Endothelial cell of umbilical vein (primary cell): ENCODE measurements at regions not wholly inside any gene's neighbourhood (a gene's known extent, or its start where the extent isn't known, plus 50 kb on each side); places are given as distances from the start of the nearest gene placed in this dataset.

ENCODE experiments used
- BruUV-seq: library from RNA; stranded (reverse); fragments of 400-500 nt; replicated peaks from 2 replicates; lab custom pipeline; 2021; lab: Mats Ljungman, UMichigan
- CTCF ChIA-PET: fragments of 300-600, 350-600 bp; sonication (Branson Sonifier 250); formaldehyde crosslinking; loops from one replicate; lab custom pipeline; 2021; ENCODE audit warnings: antibody characterized with exemption, inconsistent platforms; lab: Charles Lee
- POLR2A ChIA-PET: fragments of 300-600, 350-600 bp; sonication (Branson Sonifier 250); formaldehyde crosslinking; loops from one replicate; lab custom pipeline; 2021; ENCODE audit warnings: antibody characterized with exemption, inconsistent platforms; lab: Charles Lee
- DNase-seq: peaks from one replicate; pipeline ENCODE4 v3.0.0-alpha.2; 2011; ENCODE audit warnings: low read depth, low spot score
- FAIRE-seq: peaks from 2 replicates; lab custom pipeline; 2011; peaks lifted over from hg19 to GRCh38; lab: Jason Lieb, UNC
- H2AFZ ChIP-seq: 2 replicates; pipeline ENCODE4 v1.6.0; 2012; ENCODE audit warnings: low read depth, low read length, control low read depth, inconsistent platforms
- H3K27ac ChIP-seq: 2 replicates; pipeline ENCODE4 v1.5.1; 2011; ENCODE audit warnings: low read depth, mild to moderate bottlenecking, control low read depth, low read length, moderate library complexity; ENCODE audit not compliant: insufficient read depth
- H3K27me3 ChIP-seq, 2 experiments: 2 replicates each; pipeline versions ENCODE4 v1.6.0 to v1.6.1; 2011; ENCODE audit warnings: low read length in 2 of 2, mixed read lengths in 1 of 2; ENCODE audit not compliant: control insufficient read depth in 2 of 2, insufficient read depth in 2 of 2
- H3K36me3 ChIP-seq, 2 experiments: 2 replicates in 1 of 2; 3 replicates in 1 of 2; pipeline ENCODE4 v1.5.1; 2011; ENCODE audit warnings: low read length in 2 of 2, mild to moderate bottlenecking in 1 of 2, moderate library complexity in 1 of 2; ENCODE audit not compliant: control insufficient read depth in 2 of 2, insufficient read depth in 2 of 2; ENCODE audit errors: extremely low read depth in 1 of 2
- H3K4me1 ChIP-seq: 3 replicates; pipeline ENCODE4 v1.5.1; 2011; ENCODE audit warnings: mild to moderate bottlenecking, low read length; ENCODE audit not compliant: control insufficient read depth, insufficient read depth; ENCODE audit errors: extremely low read depth
- H3K4me2 ChIP-seq: 2 replicates; pipeline ENCODE4 v1.6.1; 2011; ENCODE audit warnings: low read length, control low read depth, mixed read lengths; ENCODE audit not compliant: insufficient read depth
- H3K4me3 ChIP-seq, 3 experiments: fragments of 200-600 bp in 1 of 3; sonication (generic), shearing (Covaris generic) in 1 of 3; replicated peaks in 1 of 3; 2 replicates each; pipeline ENCODE4 v1.5.1; 2011 to 2016; ENCODE audit warnings: control low read depth in 3 of 3, low read length in 3 of 3, mild to moderate bottlenecking in 2 of 3, inconsistent platforms in 1 of 3, low read depth in 1 of 3, moderate library complexity in 1 of 3; ENCODE audit not compliant: insufficient read depth in 1 of 3
- H3K79me2 ChIP-seq: 2 replicates; pipeline ENCODE4 v1.6.0; 2012; ENCODE audit warnings: low read length, inconsistent platforms; ENCODE audit not compliant: control insufficient read depth, insufficient read depth
- H3K9ac ChIP-seq: replicated peaks from 2 replicates; pipeline ENCODE3; 2011; ENCODE audit warnings: low read length, control low read depth; ENCODE audit not compliant: insufficient read depth; ENCODE audit errors: extremely low read depth
- H3K9me1 ChIP-seq: replicated peaks from 3 replicates; pipeline ENCODE4 v1.6.0; 2011; ENCODE audit warnings: mild to moderate bottlenecking, low read length; ENCODE audit not compliant: control insufficient read depth, insufficient read depth; ENCODE audit errors: extremely low read depth
- H3K9me3 ChIP-seq: replicated peaks from 2 replicates; pipeline ENCODE4 v1.5.1; 2012; ENCODE audit warnings: low read length, inconsistent platforms; ENCODE audit not compliant: control insufficient read depth, insufficient read depth
- H4K20me1 ChIP-seq: replicated peaks from 2 replicates; pipeline ENCODE3; 2011; ENCODE audit warnings: mild to moderate bottlenecking, low read length; ENCODE audit not compliant: control insufficient read depth, insufficient read depth; ENCODE audit errors: extremely low read depth
- EZH2 ChIP-seq: IDR thresholded peaks from 2 replicates; pipeline ENCODE4 v1.6.1; 2012; ENCODE audit warnings: borderline replicate concordance, low read depth, mild to moderate bottlenecking, moderate library complexity, low read length, inconsistent platforms; ENCODE audit not compliant: severe bottlenecking
- FOS ChIP-seq: IDR thresholded peaks from 2 replicates; pipeline ENCODE4 v1.6.1; 2011; ENCODE audit warnings: mild to moderate bottlenecking, low read length, moderate library complexity, borderline replicate concordance; ENCODE audit not compliant: insufficient read depth
- GATA2 ChIP-seq: IDR thresholded peaks from 2 replicates; pipeline ENCODE4 v1.7.0; 2011; ENCODE audit warnings: low read depth, mild to moderate bottlenecking, moderate library complexity, mixed read lengths, low read length; ENCODE audit not compliant: insufficient read length, insufficient read depth
- JUN ChIP-seq: IDR thresholded peaks from 2 replicates; pipeline ENCODE4 v1.6.1; 2011; ENCODE audit warnings: borderline replicate concordance, low read depth; ENCODE audit not compliant: insufficient read length, insufficient read depth
- MYC ChIP-seq: IDR thresholded peaks from one replicate; pipeline ENCODE4 v1.6.1; 2011; ENCODE audit warnings: mild to moderate bottlenecking, low read depth, low read length
- POLR2A ChIP-seq: IDR thresholded peaks from 2 replicates; pipeline ENCODE4 v1.6.1; 2012; ENCODE audit warnings: low read depth, mild to moderate bottlenecking, control low read depth, low read length
- POLR2AphosphoS5 ChIP-seq: IDR thresholded peaks from 2 replicates; pipeline ENCODE4 v1.6.1; 2012; ENCODE audit warnings: low read depth, mild to moderate bottlenecking, control low read depth, low read length, moderate library complexity; ENCODE audit not compliant: insufficient read depth
- dilution Hi-C: fragments of 300-500 bp; cut with MboI; formaldehyde crosslinking; loops from one replicate; pipeline ENCODE4 v1.15.0; 2019; ENCODE audit warnings: low sequenced_read_pairs; ENCODE audit not compliant: extremely low pct_ligation_motif_present
- intact Hi-C: fragments of 100-400 bp; cut with micrococcal nuclease; formaldehyde crosslinking; loops from one replicate; pipeline ENCODE4 v1.10.0; 2022
- TF ChIP-seq, protein P1 (sequence below), 2 donors: IDR thresholded peaks; 1 replicate in 1 of 2; 2 replicates in 1 of 2; pipeline ENCODE4 v1.5.1; 2011; ENCODE audit warnings: low read length in 2 of 2, mild to moderate bottlenecking in 2 of 2, moderate library complexity in 2 of 2, control low read depth in 1 of 2, inconsistent platforms in 1 of 2, low read depth in 1 of 2; ENCODE audit not compliant: insufficient read depth in 1 of 2; ENCODE audit errors: extremely low read depth in 1 of 2
- TF ChIP-seq, protein P2 (sequence below): IDR thresholded peaks from 2 replicates; pipeline ENCODE4 v1.6.1; 2011; ENCODE audit not compliant: insufficient read depth, insufficient read length

DNA sequence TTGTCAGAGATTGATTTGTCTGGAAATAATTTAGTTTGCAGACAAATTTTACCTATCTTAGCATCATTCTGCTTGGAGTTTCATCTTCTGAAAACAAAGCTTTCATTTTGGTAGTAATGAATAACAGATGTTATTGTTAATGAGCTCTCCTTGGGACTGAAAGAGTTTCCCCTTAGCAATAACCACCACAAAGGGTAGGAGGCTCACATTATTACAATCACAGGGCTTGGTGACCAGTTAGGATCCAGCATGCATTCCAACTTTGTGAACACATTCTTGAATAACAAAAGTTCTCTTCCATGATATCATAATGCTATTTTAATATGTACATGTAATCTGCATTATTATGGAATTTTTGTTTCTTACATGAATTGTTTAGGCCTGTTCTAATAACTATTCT is 148.8 kb upstream of the VWC2 start:
- Histone ChIP-seq H3K4me3 (no peak overlapping the region), H3K4me2 (no peak overlapping the region), H4K20me1 (no peaks in the 10 kb centered on the region), H3K27ac (no peak overlapping the region), H3K27me3 (no peaks in the 10 kb centered on the region), H3K9ac (no peak overlapping the region), H3K4me1 (no peaks in the 10 kb centered on the region), H2AFZ (no peak overlapping the region), H3K79me2 (no peaks in the 10 kb centered on the region), H3K9me1 (no peaks in the 10 kb centered on the region), H3K9me3 (peaks cover 3% of the 10 kb centered on the region), H3K36me3 (no peaks in the 10 kb centered on the region)
- TF ChIP-seq MYC (no peak), FOS (no peak), POLR2AphosphoS5 (no peak), GATA2 (no peak), EZH2 (no peak), POLR2A (no peak), JUN (no peak)
- TF ChIP-seq, protein P1, sequence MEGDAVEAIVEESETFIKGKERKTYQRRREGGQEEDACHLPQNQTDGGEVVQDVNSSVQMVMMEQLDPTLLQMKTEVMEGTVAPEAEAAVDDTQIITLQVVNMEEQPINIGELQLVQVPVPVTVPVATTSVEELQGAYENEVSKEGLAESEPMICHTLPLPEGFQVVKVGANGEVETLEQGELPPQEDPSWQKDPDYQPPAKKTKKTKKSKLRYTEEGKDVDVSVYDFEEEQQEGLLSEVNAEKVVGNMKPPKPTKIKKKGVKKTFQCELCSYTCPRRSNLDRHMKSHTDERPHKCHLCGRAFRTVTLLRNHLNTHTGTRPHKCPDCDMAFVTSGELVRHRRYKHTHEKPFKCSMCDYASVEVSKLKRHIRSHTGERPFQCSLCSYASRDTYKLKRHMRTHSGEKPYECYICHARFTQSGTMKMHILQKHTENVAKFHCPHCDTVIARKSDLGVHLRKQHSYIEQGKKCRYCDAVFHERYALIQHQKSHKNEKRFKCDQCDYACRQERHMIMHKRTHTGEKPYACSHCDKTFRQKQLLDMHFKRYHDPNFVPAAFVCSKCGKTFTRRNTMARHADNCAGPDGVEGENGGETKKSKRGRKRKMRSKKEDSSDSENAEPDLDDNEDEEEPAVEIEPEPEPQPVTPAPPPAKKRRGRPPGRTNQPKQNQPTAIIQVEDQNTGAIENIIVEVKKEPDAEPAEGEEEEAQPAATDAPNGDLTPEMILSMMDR (IDR thresholded peaks at IDR 0.05; ENCODE audit: extremely low read depth in 1 of 2, insufficient read depth in 1 of 2, low read depth in 1 of 2, low read length in 2 of 2) = no peak
- TF ChIP-seq, protein P2, sequence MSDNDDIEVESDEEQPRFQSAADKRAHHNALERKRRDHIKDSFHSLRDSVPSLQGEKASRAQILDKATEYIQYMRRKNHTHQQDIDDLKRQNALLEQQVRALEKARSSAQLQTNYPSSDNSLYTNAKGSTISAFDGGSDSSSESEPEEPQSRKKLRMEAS = no peak
- intact Hi-C loops = no loop called here
- CTCF ChIA-PET = no interaction called here
- POLR2A ChIA-PET = no interaction called here
- dilution Hi-C loops = no loop called here
- FAIRE-seq (no peak), DNase-seq (no peak)
- no TSS peak for BruUV-seq
